ENCODE measurements at regions not wholly inside any gene's neighbourhood (a gene's known extent, or its start where the extent isn't known, plus 50 kb on each side); places are given as distances from the start of the nearest gene placed in this dataset.

- TF ChIP-seq CTCF (IDR thresholded peaks at IDR 0.05) (no peak), POLR2A (IDR thresholded peaks at IDR 0.05) (no peak)
Measured at GRCh38 chr13:47474839-47475238, 526.2 kb downstream of the SUCLA2 start.
